GM12878 (cell line): ENCODE measurements at regions not wholly inside any gene's neighbourhood (a gene's known extent, or its start where the extent isn't known, plus 50 kb on each side); places are given as distances from the start of the nearest gene placed in this dataset.

Experiments used
- CEBPB ChIP-seq, 2 experiments: fragments of 150-350 bp in 1 of 2; IDR thresholded peaks; 2 replicates each; pipeline ENCODE4 v1.6.1; 2012 to 2014; ENCODE audit warnings: low read depth in 2 of 2, low read length in 2 of 2, borderline replicate concordance in 1 of 2, inconsistent platforms in 1 of 2
- ESRRA ChIP-seq: IDR thresholded peaks from 2 replicates; pipeline ENCODE4 v1.6.1; 2012; ENCODE audit warnings: mild to moderate bottlenecking, low read length, improper control_type of control experiment
- ETV6 ChIP-seq, 2 experiments: fragments of 450-650 bp in 1 of 2; IDR thresholded peaks in 1 of 2; conservative IDR thresholded peaks in 1 of 2; 2 replicates each; pipeline ENCODE4 v1.6.1; 2014; ENCODE audit warnings: antibody characterized with exemption in 1 of 2, borderline replicate concordance in 1 of 2, low read depth in 1 of 2, mild to moderate bottlenecking in 1 of 2, moderate library complexity in 1 of 2
- EZH2 ChIP-seq: IDR thresholded peaks from 2 replicates; pipeline ENCODE4 v1.6.1; 2012; ENCODE audit warnings: low read depth, mild to moderate bottlenecking, control low read depth, inconsistent platforms, low read length, borderline replicate concordance; ENCODE audit not compliant: control insufficient read depth
- GABPA ChIP-seq: IDR thresholded peaks from 2 replicates; pipeline ENCODE4 v1.6.1; 2014; ENCODE audit warnings: antibody characterized with exemption, low read depth, mild to moderate bottlenecking, inconsistent platforms
- IRF3 ChIP-seq: fragments of 450-650 bp; IDR thresholded peaks from 2 replicates; pipeline ENCODE4 v1.6.1; 2014; ENCODE audit warnings: mild to moderate bottlenecking
- MYC ChIP-seq: IDR thresholded peaks from 2 replicates; pipeline ENCODE4 v1.6.1; 2011; ENCODE audit warnings: mild to moderate bottlenecking, low read length, moderate library complexity, inconsistent platforms; ENCODE audit not compliant: insufficient read depth, insufficient replicate concordance, insufficient read length, severe bottlenecking
- NFXL1 ChIP-seq: fragments of 450-650 bp; IDR thresholded peaks from 2 replicates; pipeline ENCODE4 v1.6.1; 2017; ENCODE audit warnings: antibody characterized with exemption, mild to moderate bottlenecking, borderline replicate concordance
- NKRF ChIP-seq: fragments of 450-650 bp; conservative IDR thresholded peaks from 2 replicates; pipeline ENCODE4 v1.6.1; 2017; ENCODE audit warnings: mild to moderate bottlenecking, moderate library complexity
- POU2F2 ChIP-seq: IDR thresholded peaks from 3 replicates; pipeline ENCODE4 v1.6.1; 2011; ENCODE audit warnings: low read depth, mild to moderate bottlenecking, low read length, borderline replicate concordance
- SPI1 ChIP-seq: IDR thresholded peaks from 2 replicates; pipeline ENCODE4 v1.6.1; 2011; ENCODE audit warnings: low read depth, mild to moderate bottlenecking, low read length, moderate library complexity, borderline replicate concordance; ENCODE audit not compliant: insufficient read depth
- TAF1 ChIP-seq: IDR thresholded peaks from 2 replicates; pipeline ENCODE4 v1.6.1; 2011; ENCODE audit warnings: mild to moderate bottlenecking, low read depth, low read length, borderline replicate concordance
- ZNF24 ChIP-seq: fragments of 450-650 bp; IDR thresholded peaks from 2 replicates; pipeline ENCODE4 v1.6.1; 2017; ENCODE audit warnings: antibody characterized with exemption, mild to moderate bottlenecking

GRCh38 chr11:23851216-23851615 is 645.6 kb upstream of the LUZP2 start (continued):
- no peak for TF ChIP-seq NKRF
- TF ChIP-seq POU2F2 = no peak
- no peak for TF ChIP-seq IRF3
- TF ChIP-seq SPI1 = no peak
- TF ChIP-seq GABPA = no peak
- no peak for TF ChIP-seq ETV6 (conservative IDR thresholded peaks at IDR 0.05 in 1 of 2, IDR thresholded peaks at IDR 0.05 in 1 of 2; ENCODE audit: borderline replicate concordance in 1 of 2, low read depth in 1 of 2)
- TF ChIP-seq MYC = no peak
- no peak for TF ChIP-seq ESRRA
- TF ChIP-seq NFXL1 = no peak
- no peak for TF ChIP-seq EZH2
- TF ChIP-seq ZNF24 = no peak
- no peak for TF ChIP-seq TAF1
- TF ChIP-seq CEBPB (IDR thresholded peaks at IDR 0.05; ENCODE audit: borderline replicate concordance in 1 of 2, low read depth in 2 of 2, low read length in 2 of 2) = no peak
- TF ChIP-seq, all 136 proteins: peak for 0
